HCT116 (cell line): ENCODE measurements at regions not wholly inside any gene's neighbourhood (a gene's known extent, or its start where the extent isn't known, plus 50 kb on each side); places are given as distances from the start of the nearest gene placed in this dataset.

Experiments used
- ATAC-seq: fragments of 200-7000 bp; cut with Tn5 transposase; 2 replicates; pipeline ENCODE4 v1.9.1; 2020; ENCODE audit warnings: mild to moderate bottlenecking, moderate library complexity
- BruUV-seq: library from RNA; stranded (reverse); fragments of 400-500 nt; replicated peaks from 2 replicates; lab custom pipeline; 2021; lab: Mats Ljungman, UMichigan
- CTCF ChIA-PET: fragments of 300-600 bp; sonication (Branson Sonifier 250); formaldehyde crosslinking; loops from one replicate; lab custom pipeline; 2021; ENCODE audit warnings: antibody characterized with exemption; lab: Charles Lee
- POLR2A ChIA-PET: fragments of 300-600, 350-600 bp; sonication (Branson Sonifier 250); formaldehyde crosslinking; loops from one replicate; lab custom pipeline; 2021; ENCODE audit warnings: antibody characterized with exemption; lab: Charles Lee
- RAD21 ChIA-PET, 2 experiments: fragments of 300-600 bp; sonication (Branson Sonifier 250); formaldehyde crosslinking; loops; one replicate each; lab custom pipeline; 2023; ENCODE audit warnings: low total read pairs in 2 of 2; ENCODE audit not compliant: uncharacterized antibody in 2 of 2, unreplicated experiment in 2 of 2, low non-redundant PET in 1 of 2; lab: Charles Lee
- DNase-seq: peaks from one replicate; pipeline ENCODE4 v3.0.0-alpha.2; 2010; ENCODE audit warnings: low read depth, low spot score
- H2AFZ ChIP-seq: fragments of 200-600 bp; shearing (Covaris generic), sonication (generic); 2 replicates; pipeline ENCODE4 v1.6.1; 2017; ENCODE audit warnings: low read depth, mixed run types, mixed read lengths, antibody characterized with exemption, low read length; ENCODE audit not compliant: poor library complexity, severe bottlenecking
- H3K27ac ChIP-seq: 2 replicates; pipeline ENCODE4 v1.5.1; 2012; ENCODE audit warnings: low read depth, low read length
- H3K27me3 ChIP-seq: fragments of 200-600 bp; sonication (generic); 2 replicates; pipeline ENCODE4 v1.6.1; 2016; ENCODE audit warnings: mixed run types, low read length, mixed read lengths; ENCODE audit not compliant: insufficient read depth
- H3K36me3 ChIP-seq, 2 experiments: fragments of 200-500 bp in 1 of 2; fragments of 200-600 bp in 1 of 2; sonication (Bioruptor generic) in 1 of 2; sonication (generic) in 1 of 2; 2 replicates each; pipeline versions ENCODE4 v1.5.1 to v1.6.1; 2014 to 2016; ENCODE audit warnings: low read length in 2 of 2, inconsistent platforms in 1 of 2, mixed read lengths in 1 of 2, mixed run types in 1 of 2; ENCODE audit not compliant: insufficient read depth in 2 of 2, control insufficient read depth in 1 of 2
- H3K4me1 ChIP-seq, 2 experiments: fragments of 200-600 bp in 1 of 2; sonication (generic) in 1 of 2; 2 replicates each; pipeline versions ENCODE4 v1.5.1 to v1.6.1; 2012 to 2017; ENCODE audit warnings: low read length in 2 of 2, inconsistent platforms in 1 of 2, mild to moderate bottlenecking in 1 of 2, mixed read lengths in 1 of 2, mixed run types in 1 of 2, moderate library complexity in 1 of 2; ENCODE audit not compliant: insufficient read depth in 2 of 2, control insufficient read depth in 1 of 2
- H3K4me2 ChIP-seq: fragments of 200-600 bp; sonication (generic); 2 replicates; pipeline ENCODE4 v1.6.1; 2017; ENCODE audit warnings: mixed run types, low read length, mixed read lengths
- H3K4me3 ChIP-seq, 2 experiments: fragments of 200-600 bp in 1 of 2; sonication (generic) in 1 of 2; replicated peaks in 1 of 2; 2 replicates each; pipeline ENCODE4 v1.5.1; 2011 to 2016; ENCODE audit warnings: low read length in 2 of 2, control low read depth in 1 of 2, low read depth in 1 of 2, mild to moderate bottlenecking in 1 of 2, mixed read lengths in 1 of 2, mixed run types in 1 of 2
- H3K79me2 ChIP-seq: fragments of 200-600 bp; sonication (generic); 2 replicates; pipeline ENCODE4 v1.6.1; 2017; ENCODE audit warnings: mild to moderate bottlenecking, mixed run types, low read length, moderate library complexity, mixed read lengths; ENCODE audit not compliant: insufficient read depth
- H3K9ac ChIP-seq: fragments of 200-600 bp; sonication (generic); 2 replicates; pipeline ENCODE4 v1.6.1; 2016; ENCODE audit warnings: low read length, mixed read lengths
- H3K9me2 ChIP-seq: fragments of 200-600 bp; sonication (generic), shearing (Covaris generic); 2 replicates; pipeline ENCODE4 v1.6.1; 2017; ENCODE audit warnings: mixed run types, mild to moderate bottlenecking, moderate library complexity; ENCODE audit not compliant: insufficient read depth
- H3K9me3 ChIP-seq, 2 experiments: fragments of 200-500 bp in 1 of 2; fragments of 200-600 bp in 1 of 2; sonication (Bioruptor generic) in 1 of 2; sonication (generic) in 1 of 2; 2 replicates each; pipeline ENCODE4 v1.6.1; 2014 to 2017; ENCODE audit warnings: low read length in 2 of 2, mixed read lengths in 2 of 2, inconsistent platforms in 1 of 2, low read depth in 1 of 2, mild to moderate bottlenecking in 1 of 2, mixed run types in 1 of 2, moderate library complexity in 1 of 2; ENCODE audit not compliant: control insufficient read depth in 1 of 2, insufficient read depth in 1 of 2
- H4K20me1 ChIP-seq: fragments of 200-600 bp; sonication (generic), shearing (Covaris generic); 2 replicates; pipeline ENCODE4 v1.6.1; 2017; ENCODE audit warnings: mixed run types, mild to moderate bottlenecking, moderate library complexity; ENCODE audit not compliant: insufficient read depth
- EGR1 ChIP-seq: IDR thresholded peaks from 2 replicates; pipeline ENCODE4 v1.6.1; 2012; ENCODE audit warnings: low read depth
- EZH2 ChIP-seq: fragments of 200-600 bp; sonication (generic); IDR thresholded peaks from 2 replicates; pipeline ENCODE4 v1.6.1; 2017; ENCODE audit warnings: antibody characterized with exemption, mixed run types
- EZH2phosphoT487 ChIP-seq: fragments of 200-600 bp; IDR thresholded peaks from 2 replicates; pipeline ENCODE4 v1.6.1; 2018; ENCODE audit warnings: antibody characterized with exemption, borderline replicate concordance
- FOSL1 ChIP-seq: IDR thresholded peaks from 2 replicates; pipeline ENCODE4 v1.6.1; 2012; ENCODE audit warnings: low read depth
- POLR2A ChIP-seq: IDR thresholded peaks from 2 replicates; pipeline ENCODE4 v1.7.0; 2011; ENCODE audit warnings: borderline replicate concordance; ENCODE audit not compliant: insufficient read depth, insufficient read length; ENCODE audit errors: extremely low read depth
- SIN3A ChIP-seq: IDR thresholded peaks from 2 replicates; pipeline ENCODE4 v1.6.1; 2012; ENCODE audit warnings: low read depth
- SP1 ChIP-seq: IDR thresholded peaks from 2 replicates; pipeline ENCODE4 v1.6.1; 2012; ENCODE audit warnings: low read depth
- SRF ChIP-seq: IDR thresholded peaks from 2 replicates; pipeline ENCODE4 v1.6.1; 2012; ENCODE audit warnings: low read depth
- YY1 ChIP-seq: IDR thresholded peaks from 2 replicates; pipeline ENCODE4 v1.6.1; 2011; ENCODE audit warnings: low read length, low read depth, moderate library complexity, mild to moderate bottlenecking; ENCODE audit not compliant: insufficient replicate concordance; ENCODE audit errors: extremely low read depth
- ZNF274 ChIP-seq: fragments of 200-500 bp; sonication (Bioruptor generic); IDR thresholded peaks from 2 replicates; pipeline ENCODE4 v1.6.1; 2014; ENCODE audit warnings: mild to moderate bottlenecking, low read depth, low read length, inconsistent platforms
- intact Hi-C: fragments of 100-400 bp; cut with micrococcal nuclease; formaldehyde crosslinking; loops from 2 replicates; pipeline ENCODE4 v1.10.0; 2022
- TF ChIP-seq, protein P1 (sequence below): IDR thresholded peaks from 2 replicates; pipeline ENCODE4 v1.6.1; 2012
- TF ChIP-seq, protein P2 (sequence below): IDR thresholded peaks from 2 replicates; pipeline ENCODE4 v1.6.1; 2012
- TF ChIP-seq, protein P3 (sequence below), 3 experiments: fragments of 200-600 bp in 1 of 3; sonication (generic) in 1 of 3; IDR thresholded peaks in 2 of 3; conservative IDR thresholded peaks in 1 of 3; 2 replicates each; pipeline ENCODE4 v1.5.1; 2012 to 2017; ENCODE audit warnings: low read depth in 2 of 3, low read length in 2 of 3, antibody characterized with exemption in 1 of 3, borderline replicate concordance in 1 of 3, control low read depth in 1 of 3, mild to moderate bottlenecking in 1 of 3, mixed read lengths in 1 of 3, mixed run types in 1 of 3, moderate library complexity in 1 of 3; ENCODE audit not compliant: insufficient read depth in 1 of 3

DNA sequence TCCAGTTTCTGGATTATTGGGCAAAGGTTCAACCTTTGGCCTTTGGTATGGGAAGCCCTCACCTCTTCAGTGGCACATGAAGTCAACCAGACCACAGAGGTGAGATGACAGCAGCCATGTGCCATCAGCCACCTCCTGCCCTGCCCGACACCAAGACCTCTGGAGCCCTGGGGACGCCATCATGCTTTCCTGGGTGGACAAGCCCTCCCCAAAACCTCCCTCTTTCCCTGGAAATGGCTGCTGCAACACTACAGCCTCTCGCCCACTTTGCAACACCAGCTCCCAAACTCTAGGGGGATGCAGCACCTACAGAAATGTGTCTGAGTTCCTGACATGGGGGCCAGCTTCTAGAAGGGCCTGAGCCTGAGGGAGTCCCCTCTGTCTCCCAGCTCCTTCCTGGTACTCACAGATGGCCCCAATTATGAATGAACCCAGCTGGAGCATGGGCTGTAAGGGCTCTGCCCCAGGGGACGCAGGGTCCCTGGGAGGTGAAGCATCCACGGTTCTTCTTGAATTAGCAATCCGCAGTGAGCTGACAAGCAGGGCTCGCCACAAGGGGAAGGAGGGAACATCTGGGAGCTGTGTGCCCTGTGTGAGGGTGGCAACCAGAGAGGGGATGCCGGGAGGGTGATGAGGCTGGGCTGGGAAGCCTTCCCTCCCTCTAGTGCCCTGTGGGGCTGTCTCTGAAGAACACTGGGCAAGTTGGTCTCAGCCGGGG lies 268.5 kb upstream of the HDAC4 start:
- Histone ChIP-seq H3K9me2 (no peaks in the 10 kb centered on the region), H3K36me3 (no peaks in the 10 kb centered on the region), H3K9ac (no peak overlapping the region), H3K9me3 (no peaks in the 10 kb centered on the region), H3K4me3 (no peak overlapping the region), H3K27ac (no peak overlapping the region), H4K20me1 (no peaks in the 10 kb centered on the region), H2AFZ (no peak overlapping the region), H3K4me1 (no peaks in the 10 kb centered on the region), H3K27me3 (peaks cover 12% of the 10 kb centered on the region), H3K79me2 (no peaks in the 10 kb centered on the region), H3K4me2 (no peak overlapping the region)
- TF ChIP-seq EZH2phosphoT487 (no peak), YY1 (no peak), SP1 (no peak), EGR1 (no peak), FOSL1 (no peak), EZH2 (no peak), POLR2A (no peak), SIN3A (no peak), SRF (no peak), ZNF274 (no peak)
- TF ChIP-seq, protein P1, sequence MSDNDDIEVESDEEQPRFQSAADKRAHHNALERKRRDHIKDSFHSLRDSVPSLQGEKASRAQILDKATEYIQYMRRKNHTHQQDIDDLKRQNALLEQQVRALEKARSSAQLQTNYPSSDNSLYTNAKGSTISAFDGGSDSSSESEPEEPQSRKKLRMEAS: no peak
- TF ChIP-seq, protein P2, sequence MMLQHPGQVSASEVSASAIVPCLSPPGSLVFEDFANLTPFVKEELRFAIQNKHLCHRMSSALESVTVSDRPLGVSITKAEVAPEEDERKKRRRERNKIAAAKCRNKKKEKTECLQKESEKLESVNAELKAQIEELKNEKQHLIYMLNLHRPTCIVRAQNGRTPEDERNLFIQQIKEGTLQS: no peak
- TF ChIP-seq, protein P3, sequence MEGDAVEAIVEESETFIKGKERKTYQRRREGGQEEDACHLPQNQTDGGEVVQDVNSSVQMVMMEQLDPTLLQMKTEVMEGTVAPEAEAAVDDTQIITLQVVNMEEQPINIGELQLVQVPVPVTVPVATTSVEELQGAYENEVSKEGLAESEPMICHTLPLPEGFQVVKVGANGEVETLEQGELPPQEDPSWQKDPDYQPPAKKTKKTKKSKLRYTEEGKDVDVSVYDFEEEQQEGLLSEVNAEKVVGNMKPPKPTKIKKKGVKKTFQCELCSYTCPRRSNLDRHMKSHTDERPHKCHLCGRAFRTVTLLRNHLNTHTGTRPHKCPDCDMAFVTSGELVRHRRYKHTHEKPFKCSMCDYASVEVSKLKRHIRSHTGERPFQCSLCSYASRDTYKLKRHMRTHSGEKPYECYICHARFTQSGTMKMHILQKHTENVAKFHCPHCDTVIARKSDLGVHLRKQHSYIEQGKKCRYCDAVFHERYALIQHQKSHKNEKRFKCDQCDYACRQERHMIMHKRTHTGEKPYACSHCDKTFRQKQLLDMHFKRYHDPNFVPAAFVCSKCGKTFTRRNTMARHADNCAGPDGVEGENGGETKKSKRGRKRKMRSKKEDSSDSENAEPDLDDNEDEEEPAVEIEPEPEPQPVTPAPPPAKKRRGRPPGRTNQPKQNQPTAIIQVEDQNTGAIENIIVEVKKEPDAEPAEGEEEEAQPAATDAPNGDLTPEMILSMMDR (IDR thresholded peaks at IDR 0.05 in 2 of 3, conservative IDR thresholded peaks at IDR 0.05 in 1 of 3; ENCODE audit: borderline replicate concordance in 1 of 3, insufficient read depth in 1 of 3, low read depth in 2 of 3, low read length in 2 of 3): no peak
- POLR2A ChIA-PET: no interaction called here
- CTCF ChIA-PET: no interaction called here
- no TSS peak for BruUV-seq
- intact Hi-C loops: no loop called here
- ATAC-seq: no peak
- RAD21 ChIA-PET: no interaction called here
- no peak for DNase-seq
